Sigmoid colon (tissue), 4 donors: ENCODE measurements at regions not wholly inside any gene's neighbourhood (a gene's known extent, or its start where the extent isn't known, plus 50 kb on each side); places are given as distances from the start of the nearest gene placed in this dataset.

Experiments used
- CTCF ChIP-seq, 4 experiments: fragments of 450-650 bp in 3 of 4; fragments of 200-600 bp in 1 of 4; IDR thresholded peaks; one replicate each; pipeline ENCODE4 v1.5.1; 2016 to 2019; ENCODE audit warnings: antibody characterized with exemption in 4 of 4, mild to moderate bottlenecking in 3 of 4, moderate library complexity in 2 of 4
- EP300 ChIP-seq, 4 donors: sonication (generic); formaldehyde crosslinking; IDR thresholded peaks; one replicate each; pipeline ENCODE4 v1.6.1; 2017; ENCODE audit warnings: antibody characterized with exemption in 4 of 4
- POLR2A ChIP-seq, 2 donors: fragments of 450-650 bp; IDR thresholded peaks; one replicate each; pipeline ENCODE4 v1.6.1; 2016; ENCODE audit warnings: antibody characterized with exemption in 2 of 2, mild to moderate bottlenecking in 2 of 2, moderate library complexity in 2 of 2
- POLR2AphosphoS5 ChIP-seq, 4 donors: sonication (generic); formaldehyde crosslinking; IDR thresholded peaks; one replicate each; pipeline ENCODE4 v1.6.1; 2017; ENCODE audit warnings: antibody characterized with exemption in 4 of 4

GRCh38 chr3:89877230-89877629 lies 769.8 kb downstream of the EPHA3 start:
- TF ChIP-seq CTCF (IDR thresholded peaks at IDR 0.05) (no peak), POLR2A (IDR thresholded peaks at IDR 0.05) (no peak), POLR2AphosphoS5 (IDR thresholded peaks at IDR 0.05) (no peak), EP300 (IDR thresholded peaks at IDR 0.05) (no peak)
